GM12892 (cell line): ENCODE measurements at regions not wholly inside any gene's neighbourhood (a gene's known extent, or its start where the extent isn't known, plus 50 kb on each side); places are given as distances from the start of the nearest gene placed in this dataset.
"Not testable (repeated sequence)": the region's sequence is repeated elsewhere in the genome, so short reads cannot be mapped to it uniquely, and the experiment has no call there.

Source experiments
- DNase-seq: peaks from one replicate; pipeline ENCODE4 v3.0.0; 2011; ENCODE audit not compliant: insufficient read length
- FAIRE-seq: peaks from 2 replicates; lab custom pipeline; 2011; peaks lifted over from hg19 to GRCh38; lab: Jason Lieb, UNC
- POLR2A ChIP-seq: IDR thresholded peaks from 2 replicates; pipeline ENCODE4 v1.6.1; 2011; ENCODE audit warnings: low read depth, low read length, control low read depth
- POLR2AphosphoS5 ChIP-seq: IDR thresholded peaks from 2 replicates; pipeline ENCODE4 v1.6.1; 2011; ENCODE audit warnings: low read depth, low read length, control low read depth
- TAF1 ChIP-seq: IDR thresholded peaks from 2 replicates; pipeline ENCODE4 v1.6.1; 2011; ENCODE audit warnings: low read depth, mild to moderate bottlenecking, control low read depth, low read length, borderline replicate concordance

- TF ChIP-seq POLR2AphosphoS5 (no peak), TAF1 (no peak), POLR2A (no peak)
- DNase-seq (no peak), FAIRE-seq (no peak)
These were observed 132.9 kb upstream of the TGFBR2 start for GRCh38 chr3:30473374-30474051.

- DNase-seq (no peak), FAIRE-seq (no peak)
- no peak for TF ChIP-seq POLR2A
- no peak for TF ChIP-seq POLR2AphosphoS5
- no peak for TF ChIP-seq TAF1
These were observed 132.0 kb upstream of the TGFBR2 start for GRCh38 chr3:30474371-30474770.

- TF ChIP-seq TAF1 (no peak), POLR2A (no peak), POLR2AphosphoS5 (no peak)
- FAIRE-seq (peak; percentile 86), DNase-seq (no peak)
These were observed 131.2 kb upstream of the TGFBR2 start for GRCh38 chr3:30475038-30475808.

- no peak for FAIRE-seq
- TF ChIP-seq POLR2AphosphoS5, result no peak
- no peak for DNase-seq
These were observed 130.6 kb upstream of the TGFBR2 start for GRCh38 chr3:30475809-30476178.

- DNase-seq (no peak), FAIRE-seq (no peak)
- TF ChIP-seq POLR2A, result no peak
These were observed 129.9 kb upstream of the TGFBR2 start for GRCh38 chr3:30476368-30477084.

GRCh38 chr3:30477149-30477921 is 129.1 kb upstream of the TGFBR2 start:
- DNase-seq, result no peak
- FAIRE-seq, result no peak
- TF ChIP-seq TAF1 (no peak), POLR2A (no peak), POLR2AphosphoS5 (no peak)

GRCh38 chr3:30479737-30480136 is 126.7 kb upstream of the TGFBR2 start:
- not testable (repeated sequence) for DNase-seq, FAIRE-seq

GRCh38 chr3:30480156-30480555 is 126.2 kb upstream of the TGFBR2 start:
- not testable (repeated sequence) for FAIRE-seq, DNase-seq

- FAIRE-seq, result no peak
- TF ChIP-seq POLR2A (no peak), POLR2AphosphoS5 (no peak), TAF1 (no peak)
These were observed 125.8 kb upstream of the TGFBR2 start for GRCh38 chr3:30480587-30480986.

GRCh38 chr3:30481241-30481640 is 125.2 kb upstream of the TGFBR2 start:
- TF ChIP-seq POLR2A, result no peak
- FAIRE-seq, result no peak
- no peak for DNase-seq

More at GRCh38 chr3:30480587-30480986, 125.8 kb upstream of the TGFBR2 start:
- no peak for DNase-seq

- DNase-seq, FAIRE-seq: not testable (repeated sequence)
These were observed 122.2 kb upstream of the TGFBR2 start for GRCh38 chr3:30484229-30484628.

- no peak for FAIRE-seq
- TF ChIP-seq POLR2A, result no peak
- no peak for DNase-seq
These were observed 120.0 kb upstream of the TGFBR2 start for GRCh38 chr3:30486368-30486767.
